Lower leg skin (tissue), 3 donors: ENCODE measurements at regions not wholly inside any gene's neighbourhood (a gene's known extent, or its start where the extent isn't known, plus 50 kb on each side); places are given as distances from the start of the nearest gene placed in this dataset.

Experiments used
- POLR2A ChIP-seq, 2 donors: fragments of 450-650 bp; IDR thresholded peaks; one replicate each; pipeline ENCODE4 v1.6.1; 2016 to 2017; ENCODE audit warnings: antibody characterized with exemption in 2 of 2, mild to moderate bottlenecking in 1 of 2, moderate library complexity in 1 of 2
- TF ChIP-seq, protein P1 (sequence below), 3 donors: fragments of 450-650 bp; IDR thresholded peaks; one replicate each; pipeline ENCODE4 v1.5.1; 2016; ENCODE audit warnings: antibody characterized with exemption in 3 of 3, mild to moderate bottlenecking in 3 of 3, moderate library complexity in 2 of 3

DNA sequence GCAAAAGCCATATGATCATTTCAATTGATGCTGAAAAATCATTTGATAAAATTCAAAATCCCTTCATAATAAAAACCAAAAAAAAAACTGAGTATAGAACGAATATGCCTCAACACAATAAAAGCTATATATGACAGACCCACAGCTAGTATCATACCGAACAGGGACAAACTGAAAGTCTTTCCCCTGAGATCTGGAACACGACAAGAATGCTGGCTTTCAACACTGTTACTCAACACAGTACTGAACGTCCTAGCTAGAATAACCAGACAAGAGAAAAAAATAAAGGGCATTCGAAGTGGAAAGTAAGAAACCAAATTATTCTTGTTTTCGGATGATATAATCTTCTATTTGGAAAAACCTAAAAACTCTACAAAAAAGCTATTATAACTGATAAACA lies 559.9 kb downstream of the EPM2A start:
- TF ChIP-seq, protein P1, sequence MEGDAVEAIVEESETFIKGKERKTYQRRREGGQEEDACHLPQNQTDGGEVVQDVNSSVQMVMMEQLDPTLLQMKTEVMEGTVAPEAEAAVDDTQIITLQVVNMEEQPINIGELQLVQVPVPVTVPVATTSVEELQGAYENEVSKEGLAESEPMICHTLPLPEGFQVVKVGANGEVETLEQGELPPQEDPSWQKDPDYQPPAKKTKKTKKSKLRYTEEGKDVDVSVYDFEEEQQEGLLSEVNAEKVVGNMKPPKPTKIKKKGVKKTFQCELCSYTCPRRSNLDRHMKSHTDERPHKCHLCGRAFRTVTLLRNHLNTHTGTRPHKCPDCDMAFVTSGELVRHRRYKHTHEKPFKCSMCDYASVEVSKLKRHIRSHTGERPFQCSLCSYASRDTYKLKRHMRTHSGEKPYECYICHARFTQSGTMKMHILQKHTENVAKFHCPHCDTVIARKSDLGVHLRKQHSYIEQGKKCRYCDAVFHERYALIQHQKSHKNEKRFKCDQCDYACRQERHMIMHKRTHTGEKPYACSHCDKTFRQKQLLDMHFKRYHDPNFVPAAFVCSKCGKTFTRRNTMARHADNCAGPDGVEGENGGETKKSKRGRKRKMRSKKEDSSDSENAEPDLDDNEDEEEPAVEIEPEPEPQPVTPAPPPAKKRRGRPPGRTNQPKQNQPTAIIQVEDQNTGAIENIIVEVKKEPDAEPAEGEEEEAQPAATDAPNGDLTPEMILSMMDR (IDR thresholded peaks at IDR 0.05): no peak
- no peak for TF ChIP-seq POLR2A (IDR thresholded peaks at IDR 0.05)
